ENCODE measurements at regions not wholly inside any gene's neighbourhood (a gene's known extent, or its start where the extent isn't known, plus 50 kb on each side); places are given as distances from the start of the nearest gene placed in this dataset.

- no peaks in the 10 kb centered on the region for H3K9me3 ChIP-seq
- H3K27me3 ChIP-seq = no peaks in the 10 kb centered on the region
- H3K36me3 ChIP-seq = no peaks in the 10 kb centered on the region
- H3K27ac ChIP-seq = peak overlapping the region in 1 of 2 donors; percentile 48
- DNase-seq (ENCODE audit: low spot score in 2 of 2) = no peak
- H3K4me3 ChIP-seq = no peak overlapping the region
- no peak for TF ChIP-seq CTCF (IDR thresholded peaks at IDR 0.05)
- no peak for TF ChIP-seq POLR2A (IDR thresholded peaks at IDR 0.05)
- H3K4me1 ChIP-seq = peaks cover 19 to 41% of the 10 kb centered on the region in 2 donors
- intact Hi-C loops (cut with DNase I; ENCODE audit: low total_unique reads) = no loop called here
These were observed 279.7 kb upstream of the KLF14 start for GRCh38 chr7:131013716-131014115.

DNA sequence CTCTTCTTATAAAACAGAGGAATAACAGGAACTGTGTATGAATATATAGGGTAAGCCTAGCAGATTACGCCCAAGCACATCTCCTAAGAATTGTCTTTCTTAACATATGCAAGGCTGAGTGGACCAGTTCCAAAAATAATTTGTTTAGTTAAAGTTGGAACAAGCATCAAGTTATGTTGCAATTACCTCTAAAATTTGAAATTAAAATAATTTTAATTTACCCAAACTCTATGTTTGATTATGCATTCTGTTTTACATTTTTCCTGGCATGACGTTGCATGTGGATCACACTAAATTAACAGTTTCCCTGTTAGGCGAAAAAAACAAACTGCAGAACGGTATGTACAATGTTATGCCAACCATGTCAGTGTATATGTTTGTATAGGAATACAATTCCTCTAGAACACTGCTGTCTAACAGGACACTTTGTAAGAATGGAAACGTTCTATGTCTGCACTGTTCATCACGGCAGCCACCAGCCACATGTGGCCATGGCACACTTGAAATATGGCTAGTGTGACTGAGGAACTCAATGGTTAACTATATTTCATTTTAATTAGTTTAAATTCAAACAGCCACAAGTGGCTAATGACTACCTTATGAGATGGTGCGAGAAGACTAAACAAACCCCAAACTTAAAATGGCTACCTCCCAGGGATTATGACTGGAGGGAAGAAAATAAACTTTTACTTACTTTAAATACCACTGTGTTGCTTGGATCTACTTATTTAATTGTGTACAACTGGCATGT is 281.1 kb upstream of the KLF14 start:
- peak overlapping the region; percentile 12 to 74 for H3K27ac ChIP-seq
- DNase-seq (ENCODE audit: low spot score in 2 of 2) = no peak
- intact Hi-C loops (cut with DNase I; ENCODE audit: low total_unique reads) = no loop called here
- H3K27me3 ChIP-seq = no peaks in the 10 kb centered on the region
- no peaks in the 10 kb centered on the region for H3K9me3 ChIP-seq
- H3K36me3 ChIP-seq = no peaks in the 10 kb centered on the region
- peaks cover 19 to 41% of the 10 kb centered on the region in 2 donors for H3K4me1 ChIP-seq
- no peak for TF ChIP-seq POLR2A (IDR thresholded peaks at IDR 0.05)
- TF ChIP-seq CTCF (IDR thresholded peaks at IDR 0.05) = no peak
- TF ChIP-seq POLR2AphosphoS5 (IDR thresholded peaks at IDR 0.05) = no peak
- H3K4me3 ChIP-seq = no peak overlapping the region

DNA sequence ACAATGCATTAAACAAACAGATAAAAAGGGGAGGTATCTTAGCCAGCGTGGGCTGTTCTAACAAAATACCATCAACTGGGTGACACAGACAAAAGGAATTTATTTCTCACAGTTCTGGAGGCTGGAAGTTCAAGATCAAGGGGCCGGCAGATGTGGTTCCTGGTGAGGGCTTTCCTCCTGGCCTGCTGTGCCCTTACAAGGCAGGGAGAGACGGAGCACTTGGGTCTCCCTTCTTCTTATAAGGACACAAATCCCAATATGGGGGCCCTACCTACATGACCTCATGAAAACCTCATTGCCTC is 281.6 kb upstream of the KLF14 start:
- no peak for DNase-seq (ENCODE audit: low spot score in 2 of 2)
- Histone ChIP-seq H3K9me3 (no peaks in the 10 kb centered on the region), H3K36me3 (no peaks in the 10 kb centered on the region), H3K27ac (peak overlapping the region; percentile 12 to 74), H3K4me1 (peaks cover 19 to 41% of the 10 kb centered on the region in 2 donors), H3K27me3 (no peaks in the 10 kb centered on the region), H3K4me3 (no peak overlapping the region)
- intact Hi-C loops (cut with DNase I; ENCODE audit: low total_unique reads) = no loop called here
- TF ChIP-seq POLR2A (IDR thresholded peaks at IDR 0.05) (no peak), POLR2AphosphoS5 (IDR thresholded peaks at IDR 0.05) (no peak), CTCF (IDR thresholded peaks at IDR 0.05) (no peak)

DNA sequence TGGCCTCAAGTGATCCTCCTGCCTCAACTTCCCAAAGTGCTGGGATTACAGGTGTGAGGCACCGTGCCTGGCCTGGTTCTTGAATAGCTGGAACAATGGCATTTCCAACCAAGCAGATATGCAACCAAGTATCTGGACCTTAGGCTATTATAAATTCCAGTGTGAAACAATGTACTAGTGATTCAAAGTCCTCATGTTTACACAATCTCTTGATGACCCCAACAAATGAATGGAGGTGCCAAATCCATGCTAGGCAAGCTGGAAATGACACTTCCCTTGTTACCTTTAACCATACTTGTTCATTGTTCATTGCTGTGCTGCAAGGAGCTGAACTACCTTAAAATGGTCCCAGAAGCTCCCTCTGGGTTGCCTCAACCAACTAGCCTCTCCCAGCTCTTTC is 282.2 kb upstream of the KLF14 start:
- H3K4me3 ChIP-seq = no peak overlapping the region
- H3K36me3 ChIP-seq = no peaks in the 10 kb centered on the region
- DNase-seq (ENCODE audit: low spot score in 2 of 2) = no peak
- H3K27me3 ChIP-seq = no peaks in the 10 kb centered on the region
- no peaks in the 10 kb centered on the region for H3K9me3 ChIP-seq
- intact Hi-C loops (cut with DNase I; ENCODE audit: low total_unique reads) = no loop called here
- no peak for TF ChIP-seq POLR2A (IDR thresholded peaks at IDR 0.05)
- TF ChIP-seq POLR2AphosphoS5 (IDR thresholded peaks at IDR 0.05) = no peak
- TF ChIP-seq CTCF (IDR thresholded peaks at IDR 0.05) = no peak
- H3K4me1 ChIP-seq = peaks cover 19 to 41% of the 10 kb centered on the region in 2 donors
- peak overlapping the region; percentile 44 to 74 for H3K27ac ChIP-seq

DNA sequence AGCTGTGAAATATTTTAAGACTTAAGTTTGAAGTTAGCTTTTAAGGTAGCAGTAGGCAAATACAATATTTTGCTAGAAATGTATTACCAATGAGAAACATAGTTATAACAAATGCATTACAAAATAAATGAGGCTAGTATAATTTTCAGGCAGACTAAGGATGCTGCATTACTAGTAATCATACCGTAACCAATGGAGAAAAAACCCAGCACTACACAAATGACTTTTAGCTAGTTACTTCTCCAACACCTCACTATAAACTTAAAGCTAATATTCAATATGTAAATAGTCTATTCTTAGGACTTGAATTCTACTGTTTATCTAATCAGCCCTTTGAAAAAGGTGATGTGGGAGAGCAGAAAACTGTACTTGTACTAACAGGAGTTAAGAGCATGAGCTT is 285.3 kb upstream of the KLF14 start:
- H3K27ac ChIP-seq = no peak overlapping the region
- no peak for DNase-seq (ENCODE audit: low spot score in 2 of 2)
- intact Hi-C loops (cut with DNase I; ENCODE audit: low total_unique reads) = no loop called here
- no peaks in the 10 kb centered on the region for H3K27me3 ChIP-seq
- peaks cover 8 to 12% of the 10 kb centered on the region in 2 donors for H3K4me1 ChIP-seq
- no peaks in the 10 kb centered on the region for H3K9me3 ChIP-seq
- no peak overlapping the region for H3K4me3 ChIP-seq
- H3K36me3 ChIP-seq = no peaks in the 10 kb centered on the region
- no peak for TF ChIP-seq CTCF (IDR thresholded peaks at IDR 0.05)
- TF ChIP-seq POLR2AphosphoS5 (IDR thresholded peaks at IDR 0.05) = no peak
- no peak for TF ChIP-seq POLR2A (IDR thresholded peaks at IDR 0.05)
